ENCODE measurements at regions not wholly inside any gene's neighbourhood (a gene's known extent, or its start where the extent isn't known, plus 50 kb on each side); places are given as distances from the start of the nearest gene placed in this dataset.

- no TSS peak for BruUV-seq (replicated peaks)
- Histone ChIP-seq H3K4me3 (replicated peaks in 1 of 3; ENCODE audit: insufficient read depth in 1 of 3, low read depth in 1 of 3, low read length in 3 of 3) (no peak overlapping the region), H3K27ac (ENCODE audit: insufficient read depth, low read depth, low read length) (no peak overlapping the region), H3K27me3 (ENCODE audit: control insufficient read depth in 2 of 2, insufficient read depth in 2 of 2, low read length in 2 of 2) (no peaks in the 10 kb centered on the region), H3K4me2 (ENCODE audit: insufficient read depth, low read length) (no peak overlapping the region), H3K4me1 (ENCODE audit: control insufficient read depth, extremely low read depth, insufficient read depth, low read length) (no peaks in the 10 kb centered on the region), H4K20me1 (replicated peaks; ENCODE audit: control insufficient read depth, extremely low read depth, insufficient read depth, low read length) (no peaks in the 10 kb centered on the region), H3K79me2 (ENCODE audit: control insufficient read depth, insufficient read depth, low read length) (no peaks in the 10 kb centered on the region), H3K9me1 (replicated peaks; ENCODE audit: control insufficient read depth, extremely low read depth, insufficient read depth, low read length) (no peaks in the 10 kb centered on the region), H3K36me3 (ENCODE audit: control insufficient read depth in 2 of 2, extremely low read depth in 1 of 2, insufficient read depth in 2 of 2, low read length in 2 of 2) (no peaks in the 10 kb centered on the region), H3K9me3 (replicated peaks; ENCODE audit: control insufficient read depth, insufficient read depth, low read length) (no peaks in the 10 kb centered on the region), H2AFZ (ENCODE audit: low read depth, low read length) (no peak overlapping the region), H3K9ac (replicated peaks; ENCODE audit: extremely low read depth, insufficient read depth, low read length) (no peak overlapping the region)
- FAIRE-seq (no peak), DNase-seq (ENCODE audit: low read depth, low spot score) (no peak)
- TF ChIP-seq POLR2A (IDR thresholded peaks at IDR 0.05; ENCODE audit: low read depth, low read length) = no peak
- no peak for TF ChIP-seq EZH2 (IDR thresholded peaks at IDR 0.05; ENCODE audit: borderline replicate concordance, low read depth, low read length, severe bottlenecking)
- TF ChIP-seq MYC (IDR thresholded peaks at IDR 0.05; ENCODE audit: low read depth, low read length) = no peak
- no peak for TF ChIP-seq MAX (IDR thresholded peaks at IDR 0.05; ENCODE audit: insufficient read depth, insufficient read length)
- ChIA-PET POLR2A (no interaction called here), CTCF (no interaction called here)
- dilution Hi-C loops (cut with MboI; ENCODE audit: extremely low pct_ligation_motif_present, low sequenced_read_pairs) = no loop called here
- intact Hi-C loops (cut with micrococcal nuclease) = no loop called here
These were observed 180.7 kb downstream of the BTBD3 start for GRCh38 chr20:12098421-12098820.

GRCh38 chr20:12108846-12109245, 191.2 kb downstream of the BTBD3 start:
- Histone ChIP-seq H3K4me2 (ENCODE audit: insufficient read depth, low read length) (no peak overlapping the region), H3K4me1 (ENCODE audit: control insufficient read depth, extremely low read depth, insufficient read depth, low read length) (no peaks in the 10 kb centered on the region), H3K36me3 (ENCODE audit: control insufficient read depth in 2 of 2, extremely low read depth in 1 of 2, insufficient read depth in 2 of 2, low read length in 2 of 2) (no peaks in the 10 kb centered on the region), H3K9me3 (replicated peaks; ENCODE audit: control insufficient read depth, insufficient read depth, low read length) (no peaks in the 10 kb centered on the region), H4K20me1 (replicated peaks; ENCODE audit: control insufficient read depth, extremely low read depth, insufficient read depth, low read length) (no peaks in the 10 kb centered on the region), H3K9me1 (replicated peaks; ENCODE audit: control insufficient read depth, extremely low read depth, insufficient read depth, low read length) (no peaks in the 10 kb centered on the region), H3K79me2 (ENCODE audit: control insufficient read depth, insufficient read depth, low read length) (no peaks in the 10 kb centered on the region), H3K9ac (replicated peaks; ENCODE audit: extremely low read depth, insufficient read depth, low read length) (no peak overlapping the region), H3K27me3 (ENCODE audit: control insufficient read depth in 2 of 2, insufficient read depth in 2 of 2, low read length in 2 of 2) (no peaks in the 10 kb centered on the region), H2AFZ (ENCODE audit: low read depth, low read length) (no peak overlapping the region), H3K4me3 (replicated peaks in 1 of 3; ENCODE audit: insufficient read depth in 1 of 3, low read depth in 1 of 3, low read length in 3 of 3) (no peak overlapping the region), H3K27ac (ENCODE audit: insufficient read depth, low read depth, low read length) (no peak overlapping the region)
- no peak for TF ChIP-seq MAX (IDR thresholded peaks at IDR 0.05; ENCODE audit: insufficient read depth, insufficient read length)
- TF ChIP-seq EZH2 (IDR thresholded peaks at IDR 0.05; ENCODE audit: borderline replicate concordance, low read depth, low read length, severe bottlenecking) = no peak
- TF ChIP-seq GATA2 (IDR thresholded peaks at IDR 0.05; ENCODE audit: insufficient read depth, insufficient read length, low read depth, low read length) = no peak
- intact Hi-C loops (cut with micrococcal nuclease) (no loop called here), dilution Hi-C loops (cut with MboI; ENCODE audit: extremely low pct_ligation_motif_present, low sequenced_read_pairs) (no loop called here)
- DNase-seq (ENCODE audit: low read depth, low spot score) (no peak), FAIRE-seq (no peak)
- no TSS peak for BruUV-seq (replicated peaks)
- CTCF ChIA-PET = no interaction called here
- POLR2A ChIA-PET = no interaction called here
